GM19043 (cell line): ENCODE measurements at regions not wholly inside any gene's neighbourhood (a gene's known extent, or its start where the extent isn't known, plus 50 kb on each side); places are given as distances from the start of the nearest gene placed in this dataset.

Experiments
- ATAC-seq: cut with Tn5 transposase; IDR thresholded peaks from one replicate; pipeline ENCODE4 v1.9.1; 2021; ENCODE audit warnings: low read depth; ENCODE audit not compliant: unreplicated experiment

GRCh38 chr3:187924651-187925050, 179.4 kb upstream of the BCL6 start:
- no peak for ATAC-seq

DNA sequence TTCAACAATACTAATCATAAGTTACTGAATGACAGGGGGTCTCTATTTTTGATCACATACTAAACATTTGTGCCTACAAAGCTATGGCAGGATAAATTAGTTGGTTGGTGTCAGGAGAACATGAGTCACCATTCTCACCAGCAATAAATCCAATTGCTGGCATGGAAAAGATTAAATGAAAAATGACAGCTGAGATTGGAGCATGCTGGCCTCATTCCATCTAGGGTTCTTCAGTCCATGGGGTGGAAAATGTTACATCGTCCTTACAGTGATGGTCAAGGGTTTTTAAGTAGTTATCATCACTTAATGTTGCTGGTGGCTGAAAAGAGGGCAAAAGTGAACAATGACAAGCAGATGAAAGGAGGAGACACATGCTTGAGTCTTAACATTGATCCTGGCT, 180.1 kb upstream of the BCL6 start:
- ATAC-seq, result no peak

DNA sequence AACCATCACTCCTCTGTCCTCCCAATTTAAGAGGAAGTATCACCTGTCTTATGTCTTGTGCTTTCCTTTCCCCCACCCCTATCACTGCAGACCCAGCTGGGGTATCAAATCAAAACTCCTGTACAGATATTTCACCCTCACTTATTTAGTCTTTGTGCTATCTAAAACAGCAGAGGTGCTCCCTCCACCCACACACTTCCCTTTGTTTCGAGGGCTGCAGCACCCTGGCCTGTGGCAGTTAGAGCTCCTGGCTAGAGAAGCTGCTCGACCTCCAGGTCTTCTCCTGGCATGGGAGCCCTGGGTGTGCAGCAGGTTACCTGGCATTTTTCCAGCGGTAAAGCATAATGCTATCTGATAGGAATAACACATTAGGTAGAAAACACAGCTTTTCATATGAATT, 181.4 kb upstream of the BCL6 start:
- no peak for ATAC-seq

GRCh38 chr3:187927565-187927964, 182.3 kb upstream of the BCL6 start:
- no peak for ATAC-seq

GRCh38 chr3:187929112-187929816, 184.0 kb upstream of the BCL6 start:
- no peak for ATAC-seq

GRCh38 chr3:187930021-187930420, 184.8 kb upstream of the BCL6 start:
- ATAC-seq, result no peak

GRCh38 chr3:187931101-187931500, 185.8 kb upstream of the BCL6 start:
- ATAC-seq, result no peak

DNA sequence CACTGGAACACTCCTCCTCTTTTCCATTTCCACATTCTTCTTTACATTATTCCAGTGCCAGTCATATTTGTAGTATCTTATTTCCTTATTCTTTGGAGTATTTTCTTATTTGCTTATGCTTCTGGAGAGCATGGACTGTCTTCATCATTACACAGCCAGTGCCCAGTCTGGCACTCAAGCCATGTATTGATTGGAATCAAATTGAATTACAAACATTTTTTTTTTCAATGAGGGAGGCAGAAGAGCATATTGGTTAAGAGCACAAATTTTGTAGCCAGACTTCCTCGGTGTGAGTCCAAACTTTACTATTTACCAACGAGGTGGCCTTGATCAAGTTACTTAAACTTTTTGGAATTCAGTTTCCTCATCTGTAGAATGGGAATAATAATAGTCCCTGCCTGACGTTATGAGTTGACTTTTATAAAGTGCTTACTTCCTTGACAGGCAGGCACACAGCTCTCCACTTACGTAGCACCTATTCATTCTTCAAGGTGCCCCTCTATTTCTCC, 186.6 kb upstream of the BCL6 start:
- ATAC-seq, result no peak

DNA sequence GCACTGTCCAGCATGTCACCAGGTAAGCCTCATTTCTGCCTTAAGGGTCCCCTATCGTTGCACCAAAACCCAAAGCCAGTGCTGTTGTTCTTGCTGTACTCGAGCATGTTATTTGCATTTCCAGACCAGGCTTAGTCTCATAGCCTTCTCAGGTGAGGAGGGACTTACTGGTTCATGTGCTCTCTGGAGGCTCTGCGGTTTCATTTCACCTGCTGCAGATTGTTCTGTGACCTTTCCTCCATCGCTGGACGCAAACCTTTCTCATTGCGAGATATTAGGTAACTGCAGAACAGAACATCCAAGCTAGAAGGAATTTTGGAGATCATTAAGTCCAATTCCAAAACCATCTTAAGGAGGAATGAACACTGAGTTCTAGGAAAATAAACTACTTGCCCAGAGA, 187.3 kb upstream of the BCL6 start:
- no peak for ATAC-seq

DNA sequence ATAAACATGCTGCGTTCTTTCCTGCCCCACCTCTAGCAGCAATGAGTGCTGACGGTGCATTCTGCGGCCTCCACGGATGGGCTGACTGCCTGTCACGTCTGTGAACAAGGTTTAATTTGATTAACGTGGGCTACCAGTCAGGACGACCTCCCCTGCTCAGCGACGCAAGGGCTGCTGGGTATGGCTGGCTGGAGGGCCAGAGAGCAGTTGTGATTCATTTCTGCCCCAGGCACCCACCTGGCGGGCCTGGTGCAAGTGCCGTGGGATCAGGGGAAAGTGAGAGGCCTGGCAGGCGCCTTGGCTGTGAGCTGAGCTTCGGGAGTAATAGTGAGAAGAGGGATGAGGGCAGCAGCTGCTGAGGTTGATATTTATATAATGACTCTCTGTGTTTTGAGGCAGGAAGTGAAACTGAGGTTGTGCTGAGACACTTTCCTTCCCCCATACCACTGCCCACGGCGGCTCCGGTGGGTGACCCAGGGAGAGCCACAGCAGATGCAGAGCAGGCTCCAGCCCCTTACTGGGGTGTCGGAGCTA, 190.4 kb upstream of the BCL6 start:
- peak; percentile 97 for ATAC-seq

- no peak for ATAC-seq
Measured at GRCh38 chr3:187936676-187937075, 191.4 kb upstream of the BCL6 start.

- no peak for ATAC-seq
Measured at GRCh38 chr3:187939891-187940290, 194.6 kb upstream of the BCL6 start.

DNA sequence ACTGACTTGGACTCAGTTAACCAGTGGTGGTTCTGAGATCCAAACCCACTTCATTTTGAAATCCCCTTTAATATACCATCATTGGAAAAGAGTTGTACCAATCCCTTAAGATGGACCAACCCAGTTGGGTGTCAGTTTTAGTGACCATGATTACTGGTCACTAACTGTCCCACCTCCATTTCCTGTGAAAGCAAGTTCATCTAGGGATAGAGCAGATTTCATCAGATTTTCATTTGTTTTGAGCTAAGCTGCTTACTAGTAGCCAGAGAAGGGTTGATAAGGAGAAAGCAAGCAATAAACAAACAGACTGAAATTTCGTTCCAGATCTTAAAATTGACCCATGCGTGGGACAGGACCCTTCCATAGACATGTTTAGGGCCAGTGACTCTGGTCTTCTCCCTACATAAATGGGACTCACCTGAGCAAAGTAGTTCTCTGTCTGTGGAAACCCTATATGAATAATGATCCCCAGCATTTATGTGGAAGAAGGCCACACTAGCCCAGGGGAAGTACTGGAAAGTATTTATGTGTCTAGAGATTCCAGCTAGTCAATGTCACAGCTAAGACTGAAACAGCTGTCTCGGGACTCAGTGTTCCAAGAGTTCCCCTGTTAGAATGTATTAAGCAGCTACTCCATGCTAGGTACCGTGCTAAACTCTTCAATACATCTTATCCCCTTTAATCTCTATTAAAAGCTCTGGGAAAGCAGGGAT, 196.0 kb upstream of the BCL6 start:
- ATAC-seq, result no peak

GRCh38 chr3:187941848-187942194, 196.6 kb upstream of the BCL6 start:
- ATAC-seq, result no peak

DNA sequence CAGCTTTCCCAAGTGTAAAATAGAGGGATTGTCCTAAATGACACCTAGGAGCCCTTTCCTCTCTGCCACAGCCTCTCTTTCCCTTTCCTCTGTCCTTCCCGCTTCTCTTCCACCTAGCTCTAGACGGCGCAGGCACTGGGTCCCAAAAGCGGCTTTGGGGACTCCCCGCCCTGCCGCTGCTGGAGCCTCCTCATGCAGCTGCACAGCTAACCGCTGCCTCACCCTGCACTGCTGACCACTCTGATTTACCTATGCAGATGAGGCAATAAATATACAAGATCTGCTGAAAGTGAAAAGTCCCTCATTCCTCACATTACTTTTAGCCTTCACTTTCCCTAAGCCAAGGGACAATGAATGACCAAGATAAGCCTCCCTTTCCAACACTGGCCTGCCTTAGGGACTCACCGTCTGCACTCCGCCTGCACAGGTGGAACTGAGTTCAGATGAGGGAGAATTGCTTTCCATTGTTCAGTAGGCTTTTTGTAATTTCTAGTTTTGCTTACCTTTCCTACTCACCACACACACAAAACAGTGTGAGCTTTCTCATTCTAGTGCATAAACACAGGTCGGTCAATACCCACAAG, 197.5 kb upstream of the BCL6 start:
- no peak for ATAC-seq

DNA sequence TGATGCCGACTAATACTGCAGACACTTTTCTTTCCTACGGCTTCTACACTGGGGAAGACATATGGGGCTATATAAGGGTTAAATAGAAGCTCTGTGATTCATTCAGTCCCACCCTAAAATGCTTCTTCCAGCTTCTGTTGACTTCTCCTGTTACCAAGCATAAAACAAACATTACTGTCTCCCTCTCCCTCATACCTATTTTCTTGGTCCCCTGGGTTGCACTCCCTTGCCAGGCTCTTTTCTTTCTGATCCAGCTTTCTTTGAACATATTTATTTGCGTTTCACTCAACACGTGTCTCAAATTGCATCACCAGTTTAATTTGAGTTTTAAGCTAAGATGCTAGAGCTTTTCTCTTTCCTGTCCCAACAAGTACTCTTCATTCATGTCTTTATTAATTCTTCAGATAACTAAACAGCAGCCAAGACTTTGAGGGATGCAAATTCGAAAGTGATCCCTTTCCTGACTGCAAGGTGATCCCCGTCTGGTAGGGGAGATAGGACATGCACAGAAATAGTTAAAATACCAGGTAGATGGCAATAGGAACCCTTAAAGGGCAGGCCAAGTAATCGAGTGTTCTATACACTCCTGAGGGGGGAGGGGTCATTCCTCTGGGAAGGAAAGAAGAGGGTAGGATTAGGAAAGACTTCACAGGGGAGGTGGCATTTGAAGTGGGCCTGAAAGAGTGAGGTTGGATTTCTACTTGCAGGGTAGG, 198.6 kb upstream of the BCL6 start:
- no peak for ATAC-seq

DNA sequence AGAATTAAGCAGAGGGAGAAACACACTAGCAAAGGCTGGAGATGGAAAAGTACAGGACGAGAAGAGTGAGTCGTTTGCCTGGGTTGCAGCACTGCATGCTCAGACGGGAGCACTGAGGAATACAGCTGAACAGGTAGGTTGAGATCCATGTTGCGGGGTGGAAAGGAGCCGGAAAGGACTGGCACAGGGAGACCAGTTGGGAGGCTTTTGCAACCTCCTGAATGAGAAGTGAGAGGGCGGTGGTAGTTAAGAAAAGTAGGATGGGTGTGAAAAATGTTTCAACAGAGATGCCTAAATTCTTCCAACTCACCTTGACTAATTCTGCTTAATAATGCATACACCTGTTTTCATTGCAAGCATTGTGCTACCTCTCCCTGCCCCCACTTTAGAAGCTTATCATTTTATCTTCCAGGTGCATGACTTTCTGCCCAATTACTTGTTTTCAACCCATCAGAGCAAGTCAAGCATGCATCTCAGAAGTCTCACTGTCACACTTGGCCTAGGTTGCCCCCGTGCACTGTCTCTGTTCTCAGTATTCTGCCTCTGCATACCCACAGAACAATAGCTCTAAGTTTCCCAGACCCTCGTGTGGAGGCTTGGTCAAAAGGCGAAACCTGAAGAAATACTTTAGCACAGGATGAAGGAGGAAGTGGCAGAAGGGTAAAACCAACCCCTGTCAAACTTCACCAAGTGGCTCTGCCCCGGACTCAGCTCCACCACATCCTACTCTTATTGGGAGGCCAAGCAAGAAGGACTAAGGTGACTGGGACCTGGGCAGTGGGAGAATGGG, 199.3 kb upstream of the BCL6 start:
- no peak for ATAC-seq

GRCh38 chr3:187945374-187945773, 200.1 kb upstream of the BCL6 start:
- no peak for ATAC-seq

DNA sequence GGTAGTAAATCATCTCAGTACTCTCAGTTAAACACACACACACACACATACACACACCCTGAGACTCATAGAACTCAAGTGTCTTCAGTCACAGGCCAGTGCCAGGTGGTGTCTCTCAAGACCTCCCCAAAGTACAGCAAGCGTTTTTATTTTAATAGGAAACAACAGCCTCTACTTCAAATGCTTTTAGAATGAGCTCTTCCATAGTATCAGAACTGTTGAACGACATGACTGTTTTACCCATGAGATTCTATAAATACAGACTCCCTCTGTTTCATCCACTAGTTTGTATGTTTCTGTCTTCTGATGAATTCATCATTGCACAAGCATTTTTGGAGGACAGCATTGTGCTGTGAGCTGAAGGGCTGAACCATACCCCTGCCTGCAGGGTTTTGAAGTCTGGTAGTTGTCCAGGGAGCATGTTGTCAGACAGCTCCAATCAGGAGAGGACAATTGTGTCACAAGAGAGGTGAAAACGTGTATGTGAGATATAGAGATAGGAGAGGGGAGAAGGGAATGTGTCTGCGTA, 201.0 kb upstream of the BCL6 start:
- no peak for ATAC-seq

DNA sequence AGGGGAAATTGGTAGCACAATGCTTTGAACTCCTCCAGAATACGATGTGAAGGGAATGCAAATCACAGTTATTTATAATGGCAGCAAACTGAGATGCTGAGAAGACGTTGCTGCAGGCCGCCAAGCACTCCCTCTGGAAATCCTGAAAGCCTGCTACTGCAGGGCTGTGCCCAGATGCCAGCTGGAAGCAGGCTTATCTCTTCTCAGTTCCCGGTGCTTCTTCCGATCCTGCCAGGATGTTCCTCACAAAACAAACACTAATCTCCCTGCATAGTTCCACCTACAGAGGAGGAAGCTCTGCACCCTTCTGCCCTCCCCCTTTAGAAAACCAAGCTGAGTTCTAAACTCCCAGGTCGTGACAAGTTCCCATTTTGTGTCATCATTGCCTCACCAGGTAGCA, 201.7 kb upstream of the BCL6 start:
- ATAC-seq, result no peak
